C4-2B (cell line): ENCODE measurements at regions not wholly inside any gene's neighbourhood (a gene's known extent, or its start where the extent isn't known, plus 50 kb on each side); places are given as distances from the start of the nearest gene placed in this dataset.

Experiments
- H3K27ac ChIP-seq: fragments of 450-650 bp; 2 replicates; pipeline ENCODE4 v1.5.1; 2017
- ZFX ChIP-seq: fragments of 450-650 bp; IDR thresholded peaks from 2 replicates; pipeline ENCODE4 v1.6.1; 2017
- TF ChIP-seq, protein P1 (sequence below): fragments of 450-650 bp; conservative IDR thresholded peaks from 2 replicates; pipeline ENCODE4 v1.5.1; 2017; ENCODE audit warnings: mild to moderate bottlenecking

DNA sequence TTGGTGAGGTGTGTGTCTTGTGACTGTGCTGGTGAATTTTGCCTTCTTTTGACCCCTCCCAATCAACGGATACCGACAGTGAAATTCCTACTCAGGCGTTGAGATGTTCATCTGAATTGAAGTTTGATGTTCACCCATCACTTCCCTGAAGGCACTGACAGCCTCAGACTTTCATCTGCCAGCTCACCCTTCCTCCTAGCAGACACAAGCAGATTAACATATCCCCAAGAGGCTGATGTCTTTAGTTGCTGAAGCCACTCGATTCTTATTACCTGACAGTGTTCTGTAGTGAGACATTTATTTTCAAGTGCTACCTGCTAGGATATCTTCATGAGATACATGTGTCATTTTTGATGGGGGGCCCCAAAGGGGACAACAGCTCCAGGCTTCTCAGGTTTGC, 1330.1 kb upstream of the PIK3C3 start:
- no peak overlapping the region for H3K27ac ChIP-seq
- TF ChIP-seq, protein P1, sequence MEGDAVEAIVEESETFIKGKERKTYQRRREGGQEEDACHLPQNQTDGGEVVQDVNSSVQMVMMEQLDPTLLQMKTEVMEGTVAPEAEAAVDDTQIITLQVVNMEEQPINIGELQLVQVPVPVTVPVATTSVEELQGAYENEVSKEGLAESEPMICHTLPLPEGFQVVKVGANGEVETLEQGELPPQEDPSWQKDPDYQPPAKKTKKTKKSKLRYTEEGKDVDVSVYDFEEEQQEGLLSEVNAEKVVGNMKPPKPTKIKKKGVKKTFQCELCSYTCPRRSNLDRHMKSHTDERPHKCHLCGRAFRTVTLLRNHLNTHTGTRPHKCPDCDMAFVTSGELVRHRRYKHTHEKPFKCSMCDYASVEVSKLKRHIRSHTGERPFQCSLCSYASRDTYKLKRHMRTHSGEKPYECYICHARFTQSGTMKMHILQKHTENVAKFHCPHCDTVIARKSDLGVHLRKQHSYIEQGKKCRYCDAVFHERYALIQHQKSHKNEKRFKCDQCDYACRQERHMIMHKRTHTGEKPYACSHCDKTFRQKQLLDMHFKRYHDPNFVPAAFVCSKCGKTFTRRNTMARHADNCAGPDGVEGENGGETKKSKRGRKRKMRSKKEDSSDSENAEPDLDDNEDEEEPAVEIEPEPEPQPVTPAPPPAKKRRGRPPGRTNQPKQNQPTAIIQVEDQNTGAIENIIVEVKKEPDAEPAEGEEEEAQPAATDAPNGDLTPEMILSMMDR = no peak
- no peak for TF ChIP-seq ZFX

DNA sequence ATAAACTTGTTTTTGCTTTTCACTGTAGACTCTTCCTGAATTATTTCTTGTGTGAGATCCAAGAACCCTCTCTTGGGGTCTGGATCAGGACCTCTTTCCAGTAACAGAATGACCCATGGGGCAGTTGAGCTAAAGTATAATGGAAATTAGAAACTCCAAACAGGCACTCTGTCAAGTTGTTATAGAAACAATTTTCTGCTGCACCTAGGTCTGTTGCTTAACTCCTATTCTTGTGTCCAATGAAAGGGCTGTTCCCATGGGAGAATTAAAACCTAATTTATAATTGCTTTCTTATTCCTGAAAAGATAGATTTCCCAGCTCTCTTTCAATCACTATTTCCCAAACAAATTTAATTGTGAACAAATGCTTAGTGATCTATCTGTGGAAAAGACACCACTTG, 1341.3 kb upstream of the PIK3C3 start:
- no peak for TF ChIP-seq ZFX
- TF ChIP-seq, protein P1 = no peak
- H3K27ac ChIP-seq = no peak overlapping the region

- no peak overlapping the region for H3K27ac ChIP-seq
- TF ChIP-seq, protein P1 = no peak
- no peak for TF ChIP-seq ZFX
These were observed 1342.7 kb upstream of the PIK3C3 start for GRCh38 chr18:40612356-40612755.

DNA sequence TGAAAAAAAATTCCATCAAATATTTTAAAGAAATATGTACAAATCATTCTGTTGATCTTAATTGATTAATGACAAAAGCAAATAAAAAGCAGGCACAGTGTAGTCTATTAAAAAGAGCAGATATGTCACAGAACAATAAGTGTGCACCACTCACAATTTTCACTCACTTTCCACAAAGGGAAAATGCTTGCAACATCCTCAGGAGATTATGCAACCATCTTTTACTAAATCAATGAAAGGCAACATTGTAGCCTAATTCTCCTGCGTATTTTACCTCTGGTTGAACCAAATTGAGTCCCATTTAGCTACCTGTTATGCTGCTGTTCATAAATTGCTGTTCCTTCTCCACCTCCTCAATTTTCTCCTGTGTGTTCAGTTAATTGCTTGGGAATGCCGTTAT, 1346.8 kb upstream of the PIK3C3 start:
- TF ChIP-seq ZFX = no peak
- TF ChIP-seq, protein P1 = no peak
- no peak overlapping the region for H3K27ac ChIP-seq

GRCh38 chr18:40607542-40608148, 1347.4 kb upstream of the PIK3C3 start:
- TF ChIP-seq, protein P1 = no peak
- no peak overlapping the region for H3K27ac ChIP-seq

- no peak overlapping the region for H3K27ac ChIP-seq
- TF ChIP-seq, protein P1 = no peak
- no peak for TF ChIP-seq ZFX
These were observed 1348.0 kb upstream of the PIK3C3 start for GRCh38 chr18:40606996-40607395.

DNA sequence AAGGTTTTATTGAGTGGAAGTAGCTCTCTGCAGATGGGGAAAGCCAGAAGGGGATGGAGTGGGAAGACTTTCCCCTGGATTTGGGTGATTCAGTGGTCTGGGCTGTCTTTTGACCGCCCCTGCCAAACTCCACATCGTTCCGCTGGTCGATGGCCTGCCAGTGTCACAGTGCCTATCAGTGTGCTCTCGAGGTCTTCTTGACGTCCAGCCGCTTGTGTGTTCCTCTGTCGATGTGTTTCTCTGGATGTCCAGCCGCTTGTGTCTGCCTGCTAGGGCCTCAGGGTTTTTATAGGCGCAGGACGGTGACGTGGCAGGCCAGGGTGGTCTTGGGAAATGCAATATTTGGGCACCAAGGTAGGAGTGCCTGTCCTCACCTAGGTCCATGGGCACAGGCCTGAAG, 1371.4 kb upstream of the PIK3C3 start:
- TF ChIP-seq ZFX = no peak
- TF ChIP-seq, protein P1 = no peak
- no peak overlapping the region for H3K27ac ChIP-seq
